HEK293 (cell line): ENCODE measurements at regions not wholly inside any gene's neighbourhood (a gene's known extent, or its start where the extent isn't known, plus 50 kb on each side); places are given as distances from the start of the nearest gene placed in this dataset.

Experiments
- CTCF ChIA-PET: fragments of 350-600 bp; formaldehyde crosslinking; extraction: SDS; loops from one replicate; lab custom pipeline; 2021; ENCODE audit warnings: antibody characterized with exemption; lab: Yijun Ruan, JAX
- POLR2A ChIA-PET: fragments of 300-600 bp; formaldehyde crosslinking; extraction: SDS; loops from one replicate; lab custom pipeline; 2020; ENCODE audit warnings: antibody characterized with exemption, inconsistent platforms; lab: Yijun Ruan, JAX
- H3K27ac ChIP-seq: fragments of 200-500 bp; sonication (Bioruptor generic); 2 replicates; pipeline ENCODE4 v1.5.1; 2014; ENCODE audit warnings: low read depth, low read length, control low read depth, inconsistent platforms; ENCODE audit errors: extremely low read depth
- H3K36me3 ChIP-seq, 2 experiments: fragments of 200-500 bp in 1 of 2; sonication (Bioruptor generic) in 1 of 2; 1 replicate in 1 of 2; 2 replicates in 1 of 2; pipeline ENCODE4 v1.5.1; 2014 to 2017; ENCODE audit warnings: inconsistent platforms in 2 of 2, low read length in 2 of 2; ENCODE audit not compliant: control insufficient read depth in 2 of 2, insufficient read depth in 1 of 2
- H3K4me1 ChIP-seq: fragments of 200-500 bp; sonication (Bioruptor generic); 2 replicates; pipeline ENCODE4 v1.5.1; 2014; ENCODE audit warnings: mild to moderate bottlenecking, low read length, inconsistent platforms; ENCODE audit not compliant: control insufficient read depth, insufficient read depth
- H3K4me3 ChIP-seq: 2 replicates; pipeline ENCODE4 v1.5.1; 2011; ENCODE audit warnings: low read depth, mild to moderate bottlenecking, control low read depth, low read length, moderate library complexity
- H3K9me3 ChIP-seq: fragments of 200-500 bp; sonication (Bioruptor generic); 2 replicates; pipeline ENCODE4 v1.5.1; 2014; ENCODE audit warnings: low read depth, low read length, inconsistent platforms; ENCODE audit not compliant: control insufficient read depth, insufficient read depth
- BCL11B ChIP-seq: fragments of 450-650 bp; formaldehyde crosslinking; IDR thresholded peaks from 2 replicates; pipeline ENCODE4 v1.5.1; 2016; ENCODE audit warnings: low read depth, missing biosample characterization, missing genetic modification characterization
- HOXD13 ChIP-seq: sonication (generic); formaldehyde crosslinking; IDR thresholded peaks from 2 replicates; pipeline ENCODE4 v1.8.0; 2022; ENCODE audit warnings: missing genetic modification reagents, borderline replicate concordance
- KLF16 ChIP-seq: fragments of 450-650 bp; formaldehyde crosslinking; IDR thresholded peaks from 2 replicates; pipeline ENCODE4 v1.5.1; 2017; ENCODE audit warnings: missing biosample characterization, missing genetic modification characterization
- KLF7 ChIP-seq: fragments of 450-650 bp; formaldehyde crosslinking; IDR thresholded peaks from 2 replicates; pipeline ENCODE4 v1.5.1; 2016; ENCODE audit warnings: missing biosample characterization, missing genetic modification characterization, borderline replicate concordance
- PRDM1 ChIP-seq: fragments of 450-650 bp; formaldehyde crosslinking; IDR thresholded peaks from 2 replicates; pipeline ENCODE4; 2016; ENCODE audit warnings: missing biosample characterization, missing genetic modification characterization
- ZIC2 ChIP-seq: fragments of 450-650 bp; formaldehyde crosslinking; IDR thresholded peaks from 2 replicates; pipeline ENCODE4 v1.5.1; 2016; ENCODE audit warnings: missing biosample characterization, missing genetic modification characterization
- ZNF133 ChIP-seq: fragments of 450-650 bp; formaldehyde crosslinking; IDR thresholded peaks from 2 replicates; pipeline ENCODE4 v1.5.1; 2016; ENCODE audit warnings: missing biosample characterization, missing genetic modification characterization
- ZNF175 ChIP-seq: fragments of 450-650 bp; formaldehyde crosslinking; IDR thresholded peaks from 2 replicates; pipeline ENCODE4 v1.5.1; 2016; ENCODE audit warnings: missing biosample characterization, missing genetic modification characterization
- ZNF19 ChIP-seq: fragments of 450-650 bp; formaldehyde crosslinking; IDR thresholded peaks from 2 replicates; pipeline ENCODE4; 2016; ENCODE audit warnings: missing biosample characterization, missing genetic modification characterization, low read depth
- ZNF223 ChIP-seq: fragments of 450-650 bp; formaldehyde crosslinking; IDR thresholded peaks from 2 replicates; pipeline ENCODE4 v1.5.1; 2016; ENCODE audit warnings: missing biosample characterization, missing genetic modification characterization
- ZNF239 ChIP-seq: fragments of 450-650 bp; formaldehyde crosslinking; IDR thresholded peaks from 2 replicates; pipeline ENCODE4 v1.5.1; 2016; ENCODE audit warnings: missing biosample characterization, missing genetic modification characterization
- ZNF248 ChIP-seq: fragments of 450-650 bp; formaldehyde crosslinking; IDR thresholded peaks from 2 replicates; pipeline ENCODE4 v1.5.1; 2017; ENCODE audit warnings: missing biosample characterization, missing genetic modification characterization
- ZNF292 ChIP-seq: fragments of 450-650 bp; formaldehyde crosslinking; IDR thresholded peaks from 2 replicates; pipeline ENCODE4 v1.5.1; 2016; ENCODE audit warnings: low read depth, missing biosample characterization, missing genetic modification characterization, borderline replicate concordance
- ZNF433 ChIP-seq: fragments of 450-650 bp; formaldehyde crosslinking; IDR thresholded peaks from 2 replicates; pipeline ENCODE4 v1.5.1; 2016; ENCODE audit warnings: missing biosample characterization, missing genetic modification characterization, low read depth
- ZNF521 ChIP-seq: fragments of 450-650 bp; formaldehyde crosslinking; IDR thresholded peaks from 2 replicates; pipeline ENCODE4 v1.5.1; 2017; ENCODE audit warnings: missing biosample characterization, mild to moderate bottlenecking, missing genetic modification characterization
- ZNF548 ChIP-seq: fragments of 450-650 bp; formaldehyde crosslinking; IDR thresholded peaks from 2 replicates; pipeline ENCODE4 v1.5.1; 2016; ENCODE audit warnings: missing biosample characterization, missing genetic modification characterization
- ZNF571 ChIP-seq: fragments of 450-650 bp; formaldehyde crosslinking; IDR thresholded peaks from 2 replicates; pipeline ENCODE4 v1.5.0; 2017; ENCODE audit warnings: missing biosample characterization, missing genetic modification characterization
- ZNF629 ChIP-seq: fragments of 450-650 bp; formaldehyde crosslinking; IDR thresholded peaks from 2 replicates; pipeline ENCODE4 v1.5.1; 2017; ENCODE audit warnings: missing biosample characterization, missing genetic modification characterization
- ZNF660 ChIP-seq: fragments of 450-650 bp; IDR thresholded peaks from 2 replicates; pipeline ENCODE4 v1.5.1; 2018; ENCODE audit warnings: missing biosample characterization, mild to moderate bottlenecking, missing genetic modification characterization
- ZNF830 ChIP-seq: fragments of 450-650 bp; IDR thresholded peaks from 2 replicates; pipeline ENCODE4 v1.5.0; 2018; ENCODE audit warnings: missing biosample characterization, missing genetic modification characterization, low read depth, mild to moderate bottlenecking, moderate library complexity
- ZSCAN16 ChIP-seq: fragments of 450-650 bp; formaldehyde crosslinking; IDR thresholded peaks from 2 replicates; pipeline ENCODE4 v1.5.1; 2016; ENCODE audit warnings: missing biosample characterization, missing genetic modification characterization
- TF ChIP-seq, protein P1 (sequence below): fragments of 450-650 bp; formaldehyde crosslinking; IDR thresholded peaks from 2 replicates; pipeline ENCODE4 v1.5.1; 2016; ENCODE audit warnings: missing biosample characterization, missing genetic modification characterization
- TF ChIP-seq, protein P2 (sequence below): fragments of 450-650 bp; formaldehyde crosslinking; IDR thresholded peaks from 2 replicates; pipeline ENCODE4 v1.5.1; 2016; ENCODE audit warnings: missing biosample characterization, missing genetic modification characterization
- TF ChIP-seq, protein P3 (sequence below): fragments of 450-650 bp; formaldehyde crosslinking; IDR thresholded peaks from 2 replicates; pipeline ENCODE4 v1.5.1; 2016; ENCODE audit warnings: missing biosample characterization, missing genetic modification characterization, borderline replicate concordance
- TF ChIP-seq, protein P4 (sequence below): fragments of 450-650 bp; formaldehyde crosslinking; IDR thresholded peaks from 2 replicates; pipeline ENCODE4 v1.5.1; 2016; ENCODE audit warnings: missing biosample characterization, missing genetic modification characterization
- TF ChIP-seq, protein P5 (sequence below): fragments of 450-650 bp; formaldehyde crosslinking; IDR thresholded peaks from 2 replicates; pipeline ENCODE4 v1.5.1; 2017; ENCODE audit warnings: missing biosample characterization, missing genetic modification characterization

DNA sequence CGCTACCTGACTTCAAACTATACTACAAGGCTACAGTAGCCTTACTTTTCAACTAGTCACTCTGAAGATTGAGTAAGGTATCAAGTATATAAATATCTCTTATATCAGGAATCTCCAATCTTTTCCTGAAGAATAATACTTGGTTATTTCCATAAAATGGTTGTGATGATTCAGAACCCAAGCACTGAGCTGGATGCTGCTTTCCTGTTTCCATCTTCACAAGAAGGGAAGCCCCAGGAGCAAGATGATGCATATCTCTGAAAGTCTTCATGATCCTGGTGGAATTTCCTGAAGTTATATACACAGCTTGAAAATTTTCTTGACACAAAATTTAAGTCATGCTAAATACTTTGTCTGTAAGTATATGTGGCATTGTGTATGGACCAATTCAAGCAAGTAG is 243.9 kb upstream of the TANK start:
- no peaks in the 10 kb centered on the region for H3K9me3 ChIP-seq
- ChIA-PET POLR2A (no interaction called here), CTCF (no interaction called here)
- TF ChIP-seq PRDM1 (tag by site-specific recombination) (no peak), ZNF548 (tag by site-specific recombination) (no peak), ZNF19 (no peak), ZNF223 (tag by site-specific recombination) (no peak), ZNF248 (tag by site-specific recombination) (no peak), ZNF292 (tag by site-specific recombination) (no peak), ZNF133 (tag by site-specific recombination) (no peak), BCL11B (tag by site-specific recombination) (no peak), ZNF571 (no peak), ZNF629 (no peak), ZNF175 (tag by site-specific recombination) (no peak), ZNF660 (no peak), KLF7 (tag by site-specific recombination) (no peak), ZNF239 (no peak), HOXD13 (CRISPR knock-in tag) (no peak)
- TF ChIP-seq, protein P1, sequence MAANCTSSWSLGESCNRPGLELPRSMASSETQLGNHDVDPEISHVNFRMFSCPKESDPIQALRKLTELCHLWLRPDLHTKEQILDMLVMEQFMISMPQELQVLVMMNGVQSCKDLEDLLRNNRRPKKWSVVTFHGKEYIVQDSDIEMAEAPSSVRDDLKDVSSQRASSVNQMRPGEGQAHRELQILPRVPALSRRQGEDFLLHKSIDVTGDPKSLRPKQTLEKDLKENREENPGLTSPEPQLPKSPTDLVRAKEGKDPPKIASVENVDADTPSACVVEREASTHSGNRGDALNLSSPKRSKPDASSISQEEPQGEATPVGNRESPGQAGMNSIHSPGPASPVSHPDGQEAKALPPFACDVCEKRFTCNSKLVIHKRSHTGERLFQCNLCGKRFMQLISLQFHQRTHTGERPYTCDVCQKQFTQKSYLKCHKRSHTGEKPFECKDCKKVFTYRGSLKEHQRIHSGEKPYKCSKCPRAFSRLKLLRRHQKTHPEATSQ (tag by site-specific recombination): no peak
- TF ChIP-seq, protein P2, sequence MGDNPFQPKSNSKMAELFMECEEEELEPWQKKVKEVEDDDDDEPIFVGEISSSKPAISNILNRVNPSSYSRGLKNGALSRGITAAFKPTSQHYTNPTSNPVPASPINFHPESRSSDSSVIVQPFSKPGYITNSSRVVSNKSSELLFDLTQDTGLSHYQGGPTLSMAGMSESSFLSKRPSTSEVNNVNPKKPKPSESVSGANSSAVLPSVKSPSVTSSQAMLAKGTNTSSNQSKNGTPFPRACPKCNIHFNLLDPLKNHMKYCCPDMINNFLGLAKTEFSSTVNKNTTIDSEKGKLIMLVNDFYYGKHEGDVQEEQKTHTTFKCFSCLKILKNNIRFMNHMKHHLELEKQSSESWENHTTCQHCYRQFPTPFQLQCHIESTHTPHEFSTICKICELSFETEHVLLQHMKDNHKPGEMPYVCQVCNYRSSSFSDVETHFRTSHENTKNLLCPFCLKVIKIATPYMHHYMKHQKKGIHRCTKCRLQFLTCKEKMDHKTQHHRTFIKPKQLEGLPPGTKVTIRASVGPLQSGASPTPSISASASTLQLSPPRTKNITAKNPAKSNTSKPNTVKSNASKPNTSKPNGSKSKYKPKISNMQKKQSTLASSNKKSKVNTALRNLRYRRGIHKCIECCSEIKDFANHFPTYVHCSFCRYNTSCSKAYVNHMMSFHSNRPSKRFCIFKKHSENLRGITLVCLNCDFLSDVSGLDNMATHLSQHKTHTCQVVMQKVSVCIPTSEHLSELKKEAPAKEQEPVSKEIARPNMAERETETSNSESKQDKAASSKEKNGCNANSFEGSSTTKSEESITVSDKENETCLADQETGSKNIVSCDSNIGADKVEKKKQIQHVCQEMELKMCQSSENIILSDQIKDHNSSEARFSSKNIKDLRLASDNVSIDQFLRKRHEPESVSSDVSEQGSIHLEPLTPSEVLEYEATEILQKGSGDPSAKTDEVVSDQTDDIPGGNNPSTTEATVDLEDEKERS (tag by site-specific recombination): no peak
- TF ChIP-seq, protein P3, sequence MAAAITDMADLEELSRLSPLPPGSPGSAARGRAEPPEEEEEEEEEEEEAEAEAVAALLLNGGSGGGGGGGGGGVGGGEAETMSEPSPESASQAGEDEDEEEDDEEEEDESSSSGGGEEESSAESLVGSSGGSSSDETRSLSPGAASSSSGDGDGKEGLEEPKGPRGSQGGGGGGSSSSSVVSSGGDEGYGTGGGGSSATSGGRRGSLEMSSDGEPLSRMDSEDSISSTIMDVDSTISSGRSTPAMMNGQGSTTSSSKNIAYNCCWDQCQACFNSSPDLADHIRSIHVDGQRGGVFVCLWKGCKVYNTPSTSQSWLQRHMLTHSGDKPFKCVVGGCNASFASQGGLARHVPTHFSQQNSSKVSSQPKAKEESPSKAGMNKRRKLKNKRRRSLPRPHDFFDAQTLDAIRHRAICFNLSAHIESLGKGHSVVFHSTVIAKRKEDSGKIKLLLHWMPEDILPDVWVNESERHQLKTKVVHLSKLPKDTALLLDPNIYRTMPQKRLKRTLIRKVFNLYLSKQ (tag by site-specific recombination): no peak
- TF ChIP-seq, protein P4, sequence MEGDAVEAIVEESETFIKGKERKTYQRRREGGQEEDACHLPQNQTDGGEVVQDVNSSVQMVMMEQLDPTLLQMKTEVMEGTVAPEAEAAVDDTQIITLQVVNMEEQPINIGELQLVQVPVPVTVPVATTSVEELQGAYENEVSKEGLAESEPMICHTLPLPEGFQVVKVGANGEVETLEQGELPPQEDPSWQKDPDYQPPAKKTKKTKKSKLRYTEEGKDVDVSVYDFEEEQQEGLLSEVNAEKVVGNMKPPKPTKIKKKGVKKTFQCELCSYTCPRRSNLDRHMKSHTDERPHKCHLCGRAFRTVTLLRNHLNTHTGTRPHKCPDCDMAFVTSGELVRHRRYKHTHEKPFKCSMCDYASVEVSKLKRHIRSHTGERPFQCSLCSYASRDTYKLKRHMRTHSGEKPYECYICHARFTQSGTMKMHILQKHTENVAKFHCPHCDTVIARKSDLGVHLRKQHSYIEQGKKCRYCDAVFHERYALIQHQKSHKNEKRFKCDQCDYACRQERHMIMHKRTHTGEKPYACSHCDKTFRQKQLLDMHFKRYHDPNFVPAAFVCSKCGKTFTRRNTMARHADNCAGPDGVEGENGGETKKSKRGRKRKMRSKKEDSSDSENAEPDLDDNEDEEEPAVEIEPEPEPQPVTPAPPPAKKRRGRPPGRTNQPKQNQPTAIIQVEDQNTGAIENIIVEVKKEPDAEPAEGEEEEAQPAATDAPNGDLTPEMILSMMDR: no peak
- no peaks in the 10 kb centered on the region for H3K4me1 ChIP-seq
- H3K4me3 ChIP-seq: no peak overlapping the region
- no peak overlapping the region for H3K27ac ChIP-seq
- no peaks in the 10 kb centered on the region for H3K36me3 ChIP-seq

DNA sequence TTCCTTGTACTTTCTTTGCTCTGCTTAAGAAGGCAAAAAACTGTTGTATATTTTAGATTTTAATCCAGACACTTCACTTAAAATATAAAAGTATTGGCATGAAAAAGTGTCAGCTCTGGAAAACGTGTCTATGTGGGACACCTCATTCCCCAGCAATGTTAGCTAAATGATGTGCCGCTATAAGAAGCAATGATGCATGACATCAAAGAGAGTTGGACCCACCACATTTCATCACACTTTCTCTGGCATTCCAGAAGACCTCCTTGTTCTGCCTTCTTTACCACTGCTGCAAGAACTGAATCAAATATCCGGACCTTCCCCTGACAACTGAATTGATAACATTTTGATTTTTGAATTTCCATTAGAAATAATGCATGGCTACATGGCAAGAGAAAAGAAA is 242.4 kb upstream of the TANK start:
- Histone ChIP-seq H3K9me3 (no peaks in the 10 kb centered on the region), H3K27ac (no peak overlapping the region), H3K4me3 (no peak overlapping the region), H3K36me3 (no peaks in the 10 kb centered on the region), H3K4me1 (no peaks in the 10 kb centered on the region; the same call in 1 of the 2 replicates)
- ChIA-PET POLR2A (no interaction called here), CTCF (interaction anchor here (0.6 to 1.5 kb wide), 6 partner anchors 11 to 808 kb away, joined by 3 to 5 read pairs (median 3); no protein-coding TSS in a partner anchor)
- no peak for TF ChIP-seq ZNF433 (tag by site-specific recombination)
- TF ChIP-seq ZIC2 (tag by site-specific recombination): no peak
- no peak for TF ChIP-seq ZNF830 (tag by site-specific recombination)
- no peak for TF ChIP-seq ZNF521
- TF ChIP-seq, protein P5, sequence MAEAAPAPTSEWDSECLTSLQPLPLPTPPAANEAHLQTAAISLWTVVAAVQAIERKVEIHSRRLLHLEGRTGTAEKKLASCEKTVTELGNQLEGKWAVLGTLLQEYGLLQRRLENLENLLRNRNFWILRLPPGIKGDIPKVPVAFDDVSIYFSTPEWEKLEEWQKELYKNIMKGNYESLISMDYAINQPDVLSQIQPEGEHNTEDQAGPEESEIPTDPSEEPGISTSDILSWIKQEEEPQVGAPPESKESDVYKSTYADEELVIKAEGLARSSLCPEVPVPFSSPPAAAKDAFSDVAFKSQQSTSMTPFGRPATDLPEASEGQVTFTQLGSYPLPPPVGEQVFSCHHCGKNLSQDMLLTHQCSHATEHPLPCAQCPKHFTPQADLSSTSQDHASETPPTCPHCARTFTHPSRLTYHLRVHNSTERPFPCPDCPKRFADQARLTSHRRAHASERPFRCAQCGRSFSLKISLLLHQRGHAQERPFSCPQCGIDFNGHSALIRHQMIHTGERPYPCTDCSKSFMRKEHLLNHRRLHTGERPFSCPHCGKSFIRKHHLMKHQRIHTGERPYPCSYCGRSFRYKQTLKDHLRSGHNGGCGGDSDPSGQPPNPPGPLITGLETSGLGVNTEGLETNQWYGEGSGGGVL (tag by site-specific recombination): no peak
- TF ChIP-seq ZSCAN16 (tag by site-specific recombination): no peak
- TF ChIP-seq KLF16: no peak
- no peak for TF ChIP-seq ZNF133 (tag by site-specific recombination)
- TF ChIP-seq, protein P4: no peak
